HG03175 (cell line): ENCODE measurements at regions not wholly inside any gene's neighbourhood (a gene's known extent, or its start where the extent isn't known, plus 50 kb on each side); places are given as distances from the start of the nearest gene placed in this dataset.

ENCODE experiments used
- ATAC-seq: cut with Tn5 transposase; IDR thresholded peaks from one replicate; pipeline ENCODE4 v1.9.1; 2021; ENCODE audit warnings: mild to moderate bottlenecking, moderate library complexity; ENCODE audit not compliant: unreplicated experiment

DNA sequence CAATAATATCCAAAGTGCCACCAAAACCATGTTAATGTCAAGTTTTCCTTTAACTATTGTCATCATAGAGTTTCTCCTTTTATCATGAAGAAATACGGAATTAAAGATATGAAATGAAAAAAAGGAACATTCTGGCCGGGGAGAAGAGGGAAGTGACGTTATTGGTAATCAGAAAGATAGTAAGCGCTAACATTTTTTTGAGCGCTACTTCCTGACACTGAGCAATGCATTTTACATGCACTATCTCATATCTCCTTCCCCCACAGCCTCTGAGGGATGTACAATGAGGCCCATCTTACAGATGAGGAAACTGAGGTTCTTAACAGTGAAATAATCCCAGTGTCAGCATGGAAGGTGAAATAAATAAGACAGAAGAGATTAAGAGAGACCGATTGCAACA is 410.9 kb downstream of the SOX9 start:
- no peak for ATAC-seq

DNA sequence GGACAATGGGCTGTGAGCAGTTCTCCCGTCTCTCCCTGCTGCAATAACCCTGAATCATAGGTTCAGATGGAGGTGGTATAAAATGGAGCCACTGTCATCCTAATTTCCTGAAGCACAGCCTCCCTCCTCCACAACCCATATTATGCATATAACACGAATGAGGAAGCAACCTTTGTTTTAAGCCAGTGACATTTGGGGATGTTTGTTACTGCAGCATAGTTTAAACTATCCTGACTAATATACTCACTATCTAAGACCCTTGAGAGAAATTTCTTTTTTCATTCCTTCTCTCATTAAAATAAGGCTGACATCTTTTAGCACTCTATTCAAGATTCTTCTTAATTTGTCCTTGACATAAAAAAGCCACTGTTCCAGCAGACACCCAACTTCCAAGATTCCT is 413.4 kb downstream of the SOX9 start:
- no peak for ATAC-seq

DNA sequence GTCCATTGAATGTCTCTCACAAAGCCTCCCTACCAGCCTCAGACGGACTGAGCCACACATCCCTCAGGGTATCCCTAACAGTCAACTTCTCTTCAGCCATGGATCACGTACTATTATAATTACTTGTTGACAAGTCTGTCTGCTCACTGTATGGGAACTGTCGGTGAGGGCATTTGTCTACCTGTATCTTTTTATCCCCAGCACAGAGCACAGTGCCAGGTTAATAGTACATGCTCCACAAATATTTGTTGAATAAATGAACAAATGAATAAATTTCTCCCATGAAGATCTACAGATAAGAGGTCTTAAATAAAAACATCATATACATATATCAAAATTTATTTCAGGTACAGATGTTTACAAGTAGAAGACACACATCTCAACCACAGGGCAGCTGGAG is 414.0 kb downstream of the SOX9 start:
- ATAC-seq = no peak

DNA sequence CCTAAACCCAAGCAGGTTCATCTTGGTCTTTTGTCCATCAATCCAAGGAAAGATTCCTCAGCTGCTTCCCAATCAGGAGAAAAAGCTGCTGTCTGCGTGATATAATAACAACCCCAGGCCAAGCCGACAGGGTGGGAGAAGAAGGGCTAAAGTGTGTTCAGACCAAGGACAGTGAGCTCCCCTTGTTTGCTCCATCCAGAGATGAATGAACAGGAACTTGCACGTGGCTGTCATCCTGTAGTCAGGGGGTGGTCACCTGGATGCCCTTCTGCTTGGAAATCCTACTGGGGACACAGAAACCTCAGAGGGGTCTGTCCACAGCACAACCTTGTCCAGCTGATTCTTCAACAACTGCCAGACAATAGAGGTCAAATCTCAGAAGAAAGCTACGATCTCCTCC is 414.5 kb downstream of the SOX9 start:
- ATAC-seq = no peak

DNA sequence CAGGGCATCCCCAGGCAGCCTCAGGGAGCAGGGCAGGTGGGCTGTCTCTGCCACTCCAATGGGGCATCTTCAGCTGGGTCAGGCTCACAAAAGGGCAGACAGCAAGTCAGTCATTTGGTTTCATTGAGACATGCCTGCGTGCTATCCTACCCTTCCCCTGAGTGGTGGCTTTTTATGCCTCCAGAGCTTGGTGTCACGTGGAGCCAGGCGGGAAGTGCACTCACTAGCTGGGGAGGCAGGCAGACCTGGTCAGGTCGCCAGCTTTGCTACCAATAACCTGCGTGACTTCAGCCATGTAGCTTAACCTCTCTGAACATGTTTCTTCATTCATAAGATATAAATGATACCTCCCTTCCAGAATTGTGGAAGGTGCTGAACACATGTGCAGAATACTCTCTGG is 415.0 kb downstream of the SOX9 start:
- no peak for ATAC-seq

DNA sequence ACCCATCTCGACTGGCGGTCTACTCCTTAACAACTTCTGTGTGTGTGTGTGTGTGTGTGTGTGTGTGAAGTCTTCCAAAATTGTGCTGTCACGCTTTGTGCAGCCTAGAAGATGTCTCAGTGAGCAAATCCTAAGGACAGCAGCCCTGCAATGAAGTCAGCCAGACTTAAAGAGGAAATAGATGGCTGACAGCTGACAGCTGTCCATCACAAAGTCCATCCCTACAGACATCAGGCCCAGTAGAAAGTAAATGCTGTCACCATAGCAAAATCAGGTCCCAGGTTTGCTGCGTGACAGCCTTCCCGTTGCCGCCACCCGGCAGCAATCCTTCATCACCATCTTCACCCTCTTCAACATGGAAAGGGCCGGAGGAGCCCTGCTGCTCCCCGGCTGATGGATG is 416.0 kb downstream of the SOX9 start:
- no peak for ATAC-seq

DNA sequence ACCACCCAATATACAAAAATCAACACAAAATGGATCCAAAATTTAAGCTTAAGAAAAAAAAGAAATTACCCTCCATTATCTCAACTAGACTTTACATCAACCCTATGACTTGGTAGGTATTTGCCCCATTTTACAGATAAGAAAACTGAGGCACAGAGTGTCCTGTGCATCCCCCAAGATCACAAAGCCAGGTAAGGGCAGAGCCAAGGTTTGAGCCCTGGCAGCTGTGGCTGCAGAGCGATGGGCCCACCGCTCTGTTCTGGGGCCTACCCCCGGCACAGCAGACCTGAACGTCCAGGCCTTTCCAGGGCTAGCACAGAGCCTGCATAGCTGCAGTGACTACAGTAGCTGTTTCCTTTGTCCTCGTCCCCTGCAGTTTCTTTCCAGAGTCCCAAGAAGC is 417.6 kb downstream of the SOX9 start:
- no peak for ATAC-seq

DNA sequence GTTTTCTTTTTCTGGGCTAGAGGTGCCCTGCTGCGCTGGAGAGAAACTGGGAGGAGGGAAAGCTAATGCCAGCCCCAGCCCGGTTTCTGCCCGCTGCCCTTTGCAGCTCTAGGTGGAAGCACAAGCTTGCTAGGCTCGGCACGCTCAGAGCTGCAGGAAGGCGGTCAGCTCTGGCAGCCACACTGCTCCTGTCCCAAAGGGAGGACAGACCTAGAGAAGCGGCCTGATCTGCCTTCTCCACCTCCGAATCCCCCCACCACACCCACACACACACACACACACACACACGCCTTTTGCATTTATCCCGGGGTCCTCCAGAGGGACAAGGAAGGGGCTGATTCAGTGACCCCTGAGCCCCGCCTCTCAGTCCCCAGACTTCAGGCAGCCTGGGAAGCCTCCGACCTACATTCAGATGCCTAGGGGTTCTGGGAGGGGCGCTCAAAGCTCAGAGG is 418.1 kb downstream of the SOX9 start:
- no peak for ATAC-seq

DNA sequence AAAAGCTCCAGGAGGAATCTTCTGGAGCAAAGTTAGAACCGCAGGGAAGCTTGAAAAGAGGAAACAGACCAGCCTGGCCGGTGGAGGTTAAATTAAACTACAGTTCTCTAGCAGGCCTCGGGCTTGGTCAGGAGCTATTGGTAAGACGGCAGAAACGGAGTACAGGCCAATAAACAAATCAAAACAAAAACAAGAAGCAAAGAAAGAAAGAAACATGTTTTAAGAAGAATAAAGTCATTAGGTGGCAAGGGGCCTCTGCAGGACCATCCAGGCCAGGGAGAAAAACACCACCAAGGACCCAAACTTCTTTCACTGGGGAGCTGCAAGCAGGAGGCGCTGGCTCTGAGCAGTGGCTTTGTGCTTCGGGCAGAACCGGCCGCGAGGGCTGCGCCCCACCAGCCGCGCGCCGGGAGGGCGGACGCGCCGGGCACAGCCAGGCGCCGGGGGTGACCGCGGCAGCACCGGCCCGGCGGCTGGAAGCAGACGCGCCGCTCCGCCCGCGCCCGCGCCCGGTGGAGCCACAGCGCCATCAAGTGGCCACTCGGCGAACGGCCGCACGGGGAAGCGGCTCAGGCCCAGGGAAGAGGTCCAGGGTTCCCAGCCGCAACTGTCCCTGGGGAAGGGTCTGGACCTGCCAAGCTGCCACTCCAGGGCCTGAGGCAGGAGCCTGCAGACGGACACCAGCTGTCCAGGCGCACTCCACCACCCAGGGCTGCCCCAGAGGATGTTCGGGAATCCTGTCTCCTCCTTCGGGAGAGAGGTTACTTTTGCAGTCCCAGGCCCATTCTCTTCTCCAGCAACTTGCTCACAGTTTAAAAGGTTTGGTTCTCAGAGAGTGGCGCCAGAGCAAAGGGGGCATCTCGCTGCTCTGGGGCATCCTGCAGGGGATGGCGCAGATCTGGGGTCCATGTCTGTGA is 419.4 kb downstream of the SOX9 start:
- ATAC-seq = peak; percentile 90

DNA sequence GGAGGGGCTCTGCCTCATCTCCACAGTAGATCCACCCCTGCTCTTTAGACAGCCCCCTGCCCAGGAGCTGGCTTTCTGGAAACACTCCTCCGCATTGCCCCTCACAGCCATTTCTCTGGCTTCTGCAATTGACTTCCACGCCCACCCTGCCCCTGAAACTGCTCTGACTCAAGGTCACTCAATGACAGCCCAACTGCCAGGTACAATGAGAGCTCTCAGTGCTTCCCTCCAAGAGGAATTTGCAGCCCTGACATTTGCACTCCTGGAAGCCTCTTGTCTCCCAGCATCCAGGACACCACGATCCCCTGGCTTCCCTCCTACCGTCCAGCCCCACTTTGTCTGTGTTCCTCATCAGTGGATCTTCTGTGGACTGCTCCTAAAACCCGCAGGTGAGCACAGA is 421.5 kb downstream of the SOX9 start:
- ATAC-seq = no peak

DNA sequence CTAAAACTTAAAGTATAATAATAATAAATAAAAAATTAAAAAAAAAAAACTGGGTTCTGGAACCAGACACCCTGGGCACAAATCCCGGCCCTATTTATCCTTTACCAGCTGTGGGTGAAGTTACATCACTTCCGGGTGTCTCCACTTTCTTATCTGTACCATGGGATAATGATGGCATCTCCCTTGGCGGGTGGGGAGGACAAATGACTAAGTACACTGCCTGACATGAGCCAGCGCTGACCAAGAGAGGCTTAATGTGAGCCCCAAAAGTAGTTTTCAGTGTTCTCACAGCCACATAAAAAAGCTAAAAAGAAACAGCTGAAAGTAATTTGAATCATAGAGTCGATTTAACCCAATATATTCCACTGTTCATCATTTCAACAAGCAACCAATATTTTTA is 424.9 kb downstream of the SOX9 start:
- no peak for ATAC-seq

DNA sequence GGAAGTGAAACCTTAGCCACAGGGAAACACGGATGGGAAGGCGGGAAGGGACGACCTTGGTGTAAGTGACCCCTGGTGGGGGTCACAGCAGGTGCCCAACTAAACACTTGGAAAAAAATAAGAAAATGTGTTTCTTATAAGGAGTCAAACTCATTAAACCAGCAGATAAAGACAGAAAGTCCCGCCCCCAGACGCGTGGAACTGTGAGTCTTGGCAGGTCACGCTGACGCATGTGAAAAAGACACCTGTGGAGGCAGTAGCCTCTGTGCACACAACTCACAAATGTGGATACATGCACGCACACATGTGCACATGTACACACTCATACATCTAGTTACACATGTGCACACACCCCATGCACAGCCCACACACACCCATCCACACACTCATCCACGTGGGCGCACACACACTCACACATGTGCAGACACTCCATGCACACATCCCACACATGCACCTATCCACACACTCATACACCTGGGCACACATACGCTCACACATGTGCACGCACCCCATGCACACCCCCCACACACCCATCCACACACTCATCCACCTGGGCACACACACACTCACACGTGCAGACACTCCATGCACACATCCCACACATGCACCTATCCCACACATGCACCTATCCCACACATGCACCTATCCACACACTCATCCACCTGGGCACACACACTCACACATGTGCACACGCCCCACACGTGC is 432.4 kb downstream of the SOX9 start:
- ATAC-seq = no peak

DNA sequence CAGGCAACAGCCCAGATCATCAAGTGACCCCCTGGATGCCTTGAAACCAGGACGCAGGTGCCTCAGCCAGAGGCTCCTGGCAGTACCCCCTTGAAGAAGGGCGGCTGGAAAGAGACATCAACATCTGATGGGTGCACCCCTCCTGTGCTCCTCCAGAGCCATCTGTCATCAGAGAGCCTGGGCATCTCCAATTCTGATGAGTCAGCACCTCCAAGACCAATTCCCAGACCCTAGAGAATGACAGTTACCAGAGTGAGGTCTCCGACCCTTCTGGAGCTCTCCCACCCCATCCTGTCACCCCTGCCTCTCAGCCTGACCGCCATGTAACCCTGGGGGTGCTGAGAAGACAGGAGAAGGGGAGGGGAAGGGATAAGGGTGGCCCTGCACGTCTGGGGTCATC is 433.7 kb downstream of the SOX9 start:
- ATAC-seq = no peak

DNA sequence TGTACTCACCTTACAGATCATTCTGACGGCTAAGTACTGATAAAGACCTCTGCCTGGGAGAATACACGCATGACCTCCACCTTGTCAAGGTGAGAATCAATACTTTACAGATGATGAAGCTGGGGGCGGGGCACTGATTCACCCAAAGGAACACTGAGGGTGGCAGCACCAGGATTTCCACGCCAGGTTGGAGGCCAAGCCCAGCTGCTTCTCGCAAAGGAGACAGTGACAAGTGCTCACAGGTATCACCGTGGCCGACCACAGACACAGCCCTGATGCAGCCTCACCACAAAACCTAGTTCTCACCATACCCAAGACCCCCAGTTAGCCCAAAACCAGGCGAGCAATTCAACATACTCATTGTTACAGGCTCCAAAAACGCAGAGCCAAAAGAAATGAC is 434.2 kb downstream of the SOX9 start:
- no peak for ATAC-seq

DNA sequence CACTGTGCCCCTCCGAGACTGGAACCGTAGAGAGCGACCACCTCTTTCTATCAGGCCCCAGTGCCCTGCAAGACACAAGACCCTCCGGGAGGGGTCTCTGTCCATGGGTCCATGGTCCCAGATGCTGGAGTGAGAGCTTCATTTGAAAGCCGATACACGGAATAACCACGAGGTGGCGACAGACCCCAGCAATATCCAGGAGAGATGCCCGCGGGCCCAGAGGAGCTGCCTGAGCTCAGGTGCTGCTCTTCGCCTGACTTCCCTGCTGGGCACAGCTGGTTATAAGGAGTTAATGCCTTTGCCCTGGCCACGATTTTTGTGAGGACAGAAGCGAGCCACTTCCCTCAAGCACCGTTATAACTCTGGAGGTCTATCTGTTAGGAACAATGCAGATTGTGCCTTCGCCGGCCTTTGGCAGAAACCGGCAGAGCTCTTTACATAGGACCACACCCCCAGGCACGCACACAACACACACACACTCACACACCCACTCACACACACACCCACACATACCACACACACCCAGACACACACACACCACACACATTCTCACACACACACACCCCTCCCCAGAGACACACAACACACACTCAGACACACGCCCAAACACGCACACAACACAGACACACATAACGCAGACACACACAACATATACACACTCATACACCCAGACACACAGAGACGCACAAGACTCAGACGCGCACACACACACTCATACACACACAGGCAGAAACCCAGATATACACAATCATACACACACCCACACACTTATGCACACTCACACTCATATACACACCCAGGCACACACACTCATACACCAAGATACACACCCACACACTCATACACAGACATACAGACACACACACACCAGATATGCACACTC is 436.4 kb downstream of the SOX9 start:
- peak; percentile 62 for ATAC-seq

DNA sequence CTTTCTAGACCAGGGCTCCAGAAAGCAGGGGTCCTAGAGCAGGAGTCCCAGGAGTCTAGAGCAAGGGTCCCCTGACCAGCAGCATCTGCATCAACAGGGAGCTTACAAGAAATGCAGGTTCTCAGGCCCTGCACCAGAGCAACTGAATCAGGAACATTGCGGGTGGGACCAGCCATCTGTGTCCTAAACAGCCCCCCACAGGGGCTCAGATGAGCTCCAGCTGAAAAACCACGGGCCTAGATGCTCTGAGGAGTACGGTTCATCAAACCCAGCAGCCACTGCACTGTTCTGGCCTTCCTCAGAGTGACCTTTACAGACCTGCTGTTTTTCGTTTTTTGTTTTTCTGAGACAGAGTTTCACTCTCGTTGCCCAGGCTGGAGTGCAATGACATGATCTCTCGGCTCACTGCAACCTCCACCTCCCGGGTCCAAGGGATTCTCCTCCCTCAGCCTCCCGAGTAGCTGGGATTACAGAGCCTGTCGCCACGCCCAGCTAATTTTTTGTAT is 438.2 kb downstream of the SOX9 start:
- no peak for ATAC-seq

DNA sequence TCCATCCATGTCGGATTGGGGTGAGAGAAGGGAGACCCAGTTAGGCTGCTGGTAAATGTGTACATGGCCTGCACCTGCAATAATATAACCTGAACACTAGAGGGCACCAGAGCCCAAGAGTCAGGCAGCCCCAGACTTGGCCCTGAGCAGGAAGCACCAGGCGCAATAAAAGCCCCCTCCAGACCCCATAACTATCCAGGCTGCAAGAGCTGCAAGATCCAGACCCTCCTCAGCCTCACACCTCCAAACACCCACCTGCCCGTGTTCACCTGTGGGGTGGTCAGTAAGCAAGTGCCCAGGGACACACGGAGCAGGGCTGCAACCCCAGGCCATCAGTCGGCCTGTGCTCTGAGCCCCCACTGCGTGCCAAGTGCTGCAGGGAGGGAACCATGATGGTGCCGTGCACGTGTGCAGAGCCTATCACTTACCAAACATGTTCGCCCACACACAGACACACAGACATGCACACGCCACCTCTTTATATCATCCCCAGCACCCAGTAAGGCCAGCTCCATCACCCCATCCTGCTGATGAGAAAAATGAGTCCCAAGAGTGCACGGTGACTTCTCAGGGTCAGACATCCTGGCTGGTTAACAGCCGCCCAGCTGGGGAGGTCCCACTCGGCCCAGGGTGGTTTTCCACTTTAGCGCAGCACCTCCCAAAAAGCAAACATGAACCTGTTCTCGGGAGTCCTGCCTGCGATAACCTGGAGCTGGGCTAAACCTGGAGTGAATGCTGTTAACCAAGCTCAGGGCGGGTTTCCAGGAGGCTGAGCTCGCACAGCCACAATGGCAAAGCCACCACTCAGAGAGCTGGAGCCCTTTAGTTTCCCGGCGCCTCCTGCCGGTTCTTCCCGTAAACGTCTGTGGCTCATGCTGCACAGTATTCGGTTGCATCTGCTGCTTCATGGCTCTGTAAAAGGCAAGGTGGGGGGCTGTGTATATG is 439.8 kb downstream of the SOX9 start:
- ATAC-seq = peak; percentile 55

DNA sequence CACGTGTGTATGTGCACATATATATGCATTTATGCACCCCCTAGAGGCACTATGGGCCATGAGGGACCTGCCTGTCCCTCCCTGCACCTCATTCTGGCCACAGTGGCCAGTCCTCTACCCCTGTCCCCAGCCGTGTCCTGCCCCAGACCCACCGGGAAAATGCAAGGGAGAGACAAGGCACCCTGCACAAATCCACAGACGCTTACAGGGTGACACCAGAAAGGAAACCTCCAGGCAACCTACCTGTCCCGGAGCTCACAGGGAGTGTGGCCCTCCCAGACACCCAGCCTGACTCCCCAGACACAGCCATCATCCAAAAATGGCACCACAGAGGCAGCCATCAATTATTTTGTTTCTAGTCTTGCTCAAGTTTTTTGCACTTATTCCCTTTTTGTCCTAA is 440.4 kb downstream of the SOX9 start:
- no peak for ATAC-seq

DNA sequence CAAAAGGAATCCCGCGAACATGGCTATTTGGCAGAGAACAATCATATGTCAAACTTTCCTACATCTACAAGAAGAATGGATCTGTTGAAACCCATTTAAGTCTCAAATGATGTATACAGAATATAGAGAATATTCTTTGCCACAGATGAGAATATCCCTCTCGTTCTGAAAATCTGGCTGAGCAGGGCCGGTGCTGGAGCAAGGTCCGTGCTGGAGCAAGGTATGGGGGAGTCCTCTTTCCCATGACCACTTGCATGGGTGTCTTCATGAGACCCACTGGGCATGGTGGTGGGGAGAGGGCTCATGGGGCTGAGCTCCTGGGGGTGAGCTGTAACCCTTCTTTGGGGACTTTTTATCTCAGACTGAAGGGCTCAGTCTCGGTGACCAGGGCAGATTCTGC is 440.9 kb downstream of the SOX9 start:
- ATAC-seq = no peak

DNA sequence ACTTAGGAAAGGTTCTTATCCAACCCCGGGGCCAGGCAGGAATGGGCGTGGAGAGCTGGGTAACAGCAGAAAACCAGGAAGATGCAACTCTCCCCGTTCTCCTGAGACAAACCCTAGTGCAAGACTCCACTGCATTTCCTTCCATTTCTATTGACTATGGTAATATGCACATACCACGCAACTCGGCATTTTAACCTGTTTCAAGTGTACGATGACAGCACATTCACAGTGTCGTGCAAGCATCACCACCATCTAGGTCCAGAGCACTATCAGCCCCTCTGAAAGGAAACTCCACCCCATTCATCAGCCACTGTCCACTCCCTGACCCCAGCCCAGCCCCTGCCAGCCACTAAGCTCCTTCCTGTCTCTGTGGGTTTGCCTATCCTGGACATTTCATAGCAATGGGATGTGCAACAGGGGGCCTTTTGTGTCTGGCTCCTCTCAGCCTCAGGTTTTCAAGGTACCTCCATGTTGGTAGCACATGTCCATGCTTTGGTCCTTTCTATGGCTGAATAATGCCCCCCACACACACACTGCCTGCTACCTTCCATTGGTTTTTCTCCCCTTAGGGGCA is 441.9 kb downstream of the SOX9 start:
- no peak for ATAC-seq
